Testis (tissue), 2 donors: ENCODE measurements at regions not wholly inside any gene's neighbourhood (a gene's known extent, or its start where the extent isn't known, plus 50 kb on each side); places are given as distances from the start of the nearest gene placed in this dataset.

Source experiments
- DNase-seq: peaks from one replicate; pipeline ENCODE4 v3.0.0-alpha.2; 2019
- H3K27ac ChIP-seq, 2 donors: fragments of 200-600 bp; sonication (generic); one replicate each; pipeline ENCODE4 v1.5.1; 2019
- H3K27me3 ChIP-seq: fragments of 200-600 bp; sonication (generic); one replicate; pipeline ENCODE4 v1.5.1; 2019
- H3K36me3 ChIP-seq: fragments of 200-600 bp; sonication (generic); one replicate; pipeline ENCODE4 v1.5.1; 2017; ENCODE audit warnings: low read depth; ENCODE audit errors: missing control alignments
- H3K4me1 ChIP-seq: fragments of 200-600 bp; sonication (generic); one replicate; pipeline ENCODE4 v1.5.1; 2019
- H3K4me3 ChIP-seq, 2 donors: fragments of 200-600 bp; sonication (generic); one replicate each; pipeline ENCODE4 v1.5.1; 2017 to 2019
- H3K9me3 ChIP-seq: fragments of 200-600 bp; sonication (generic); one replicate; pipeline ENCODE4 v1.5.1; 2017
- POLR2A ChIP-seq: fragments of 450-650 bp; IDR thresholded peaks from one replicate; pipeline ENCODE4 v1.6.1; 2017; ENCODE audit warnings: antibody characterized with exemption, mild to moderate bottlenecking, moderate library complexity
- WGBS, 2 donors: methylation state at CpG; one replicate each; pipeline ENCODE4 v1.1.5; 2018; 5-methylcytosine and 5-hydroxymethylcytosine counted together
- intact Hi-C: fragments of 100-400 bp; cut with DNase I; formaldehyde crosslinking; loops from one replicate; pipeline ENCODE4 v1.15.1; 2023; ENCODE audit warnings: low total_unique reads
- TF ChIP-seq, protein P1 (sequence below), 3 experiments: fragments of 450-650 bp in 2 of 3; fragments of 200-600 bp in 1 of 3; sonication (generic) in 1 of 3; IDR thresholded peaks; one replicate each; pipeline ENCODE4 v1.5.1; 2016 to 2019; ENCODE audit warnings: antibody characterized with exemption in 3 of 3, mild to moderate bottlenecking in 2 of 3, moderate library complexity in 1 of 3

GRCh38 chr2:103781313-103781712 is 1019.5 kb downstream of the TMEM182 start:
- intact Hi-C loops: no loop called here
- Histone ChIP-seq H3K27ac (no peak overlapping the region), H3K27me3 (no peaks in the 10 kb centered on the region), H3K4me1 (no peaks in the 10 kb centered on the region), H3K9me3 (no peaks in the 10 kb centered on the region), H3K4me3 (no peak overlapping the region), H3K36me3 (no peaks in the 10 kb centered on the region)
- 69 to 71% methylated on average over 2 of the region's 2 CpGs for WGBS, 2 donors
- TF ChIP-seq, protein P1, sequence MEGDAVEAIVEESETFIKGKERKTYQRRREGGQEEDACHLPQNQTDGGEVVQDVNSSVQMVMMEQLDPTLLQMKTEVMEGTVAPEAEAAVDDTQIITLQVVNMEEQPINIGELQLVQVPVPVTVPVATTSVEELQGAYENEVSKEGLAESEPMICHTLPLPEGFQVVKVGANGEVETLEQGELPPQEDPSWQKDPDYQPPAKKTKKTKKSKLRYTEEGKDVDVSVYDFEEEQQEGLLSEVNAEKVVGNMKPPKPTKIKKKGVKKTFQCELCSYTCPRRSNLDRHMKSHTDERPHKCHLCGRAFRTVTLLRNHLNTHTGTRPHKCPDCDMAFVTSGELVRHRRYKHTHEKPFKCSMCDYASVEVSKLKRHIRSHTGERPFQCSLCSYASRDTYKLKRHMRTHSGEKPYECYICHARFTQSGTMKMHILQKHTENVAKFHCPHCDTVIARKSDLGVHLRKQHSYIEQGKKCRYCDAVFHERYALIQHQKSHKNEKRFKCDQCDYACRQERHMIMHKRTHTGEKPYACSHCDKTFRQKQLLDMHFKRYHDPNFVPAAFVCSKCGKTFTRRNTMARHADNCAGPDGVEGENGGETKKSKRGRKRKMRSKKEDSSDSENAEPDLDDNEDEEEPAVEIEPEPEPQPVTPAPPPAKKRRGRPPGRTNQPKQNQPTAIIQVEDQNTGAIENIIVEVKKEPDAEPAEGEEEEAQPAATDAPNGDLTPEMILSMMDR (IDR thresholded peaks at IDR 0.05): no peak
- no peak for TF ChIP-seq POLR2A
- no peak for DNase-seq

GRCh38 chr2:103784261-103784660 is 1022.4 kb downstream of the TMEM182 start:
- Histone ChIP-seq H3K36me3 (no peaks in the 10 kb centered on the region), H3K4me3 (no peak overlapping the region), H3K9me3 (no peaks in the 10 kb centered on the region), H3K4me1 (no peaks in the 10 kb centered on the region), H3K27ac (no peak overlapping the region), H3K27me3 (no peaks in the 10 kb centered on the region)
- WGBS, 2 donors: 47 to 57% methylated on average over 2 of the region's 2 CpGs
- DNase-seq: no peak
- intact Hi-C loops: no loop called here
- TF ChIP-seq, protein P1 (IDR thresholded peaks at IDR 0.05): no peak
- TF ChIP-seq POLR2A: no peak

- 24% methylated on average over 1 of the region's 1 CpG for WGBS, 2 donors
- Histone ChIP-seq H3K4me3 (no peak overlapping the region), H3K27ac (no peak overlapping the region), H3K27me3 (no peaks in the 10 kb centered on the region), H3K9me3 (no peaks in the 10 kb centered on the region), H3K4me1 (no peaks in the 10 kb centered on the region), H3K36me3 (no peaks in the 10 kb centered on the region)
- no peak for DNase-seq
- intact Hi-C loops: no loop called here
- TF ChIP-seq POLR2A: no peak
- TF ChIP-seq, protein P1 (IDR thresholded peaks at IDR 0.05): no peak
These were observed 1023.6 kb downstream of the TMEM182 start for GRCh38 chr2:103785432-103785831.

- no peak overlapping the region for H3K27ac ChIP-seq
- TF ChIP-seq POLR2A: no peak
- TF ChIP-seq, protein P1 (IDR thresholded peaks at IDR 0.05): no peak
These were observed 1024.1 kb downstream of the TMEM182 start for GRCh38 chr2:103785956-103786355.

GRCh38 chr2:103788389-103788788 is 1026.6 kb downstream of the TMEM182 start:
- Histone ChIP-seq H3K4me3 (no peak overlapping the region), H3K27me3 (no peaks in the 10 kb centered on the region), H3K4me1 (no peaks in the 10 kb centered on the region), H3K9me3 (no peaks in the 10 kb centered on the region), H3K27ac (no peak overlapping the region), H3K36me3 (no peaks in the 10 kb centered on the region)
- no peak for TF ChIP-seq POLR2A
- TF ChIP-seq, protein P1 (IDR thresholded peaks at IDR 0.05): no peak
- intact Hi-C loops: no loop called here
- 48 to 52% methylated on average over 6 of the region's 6 CpGs for WGBS, 2 donors
- no peak for DNase-seq

More at GRCh38 chr2:103785956-103786355, 1024.1 kb downstream of the TMEM182 start:
- no peak for DNase-seq
- intact Hi-C loops: no loop called here
- Histone ChIP-seq H3K4me1 (no peaks in the 10 kb centered on the region), H3K36me3 (no peaks in the 10 kb centered on the region), H3K4me3 (no peak overlapping the region), H3K27me3 (no peaks in the 10 kb centered on the region), H3K9me3 (no peaks in the 10 kb centered on the region)
